ENCODE measurements at regions not wholly inside any gene's neighbourhood (a gene's known extent, or its start where the extent isn't known, plus 50 kb on each side); places are given as distances from the start of the nearest gene placed in this dataset.

DNA sequence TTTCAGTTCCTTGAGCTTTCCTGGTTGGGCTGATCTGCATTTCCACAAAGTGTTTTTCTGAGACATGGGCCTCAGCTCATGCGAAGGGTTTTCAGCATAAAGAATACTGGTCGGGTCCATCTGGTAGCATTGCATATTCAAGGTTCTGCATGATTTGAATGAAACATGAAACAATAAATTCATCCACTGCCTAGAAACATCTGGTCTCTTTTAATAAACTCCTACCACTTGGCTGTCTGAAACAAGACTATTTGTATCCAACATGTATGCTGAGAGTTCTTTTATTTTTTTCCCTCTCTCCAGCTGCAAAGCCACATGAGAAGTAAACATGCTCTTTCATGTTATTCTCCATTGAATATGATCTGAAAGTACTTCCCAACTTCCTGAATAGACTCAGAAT lies 314.9 kb upstream of the SOX11 start:
- intact Hi-C loops (cut with micrococcal nuclease), result no loop called here

GRCh38 chr2:5379811-5380210 lies 312.4 kb upstream of the SOX11 start:
- intact Hi-C loops (cut with micrococcal nuclease), result no loop called here

GRCh38 chr2:5385596-5385995 lies 306.6 kb upstream of the SOX11 start:
- intact Hi-C loops (cut with micrococcal nuclease), result no loop called here

GRCh38 chr2:5387406-5387805 lies 304.8 kb upstream of the SOX11 start:
- intact Hi-C loops (cut with micrococcal nuclease), result no loop called here

DNA sequence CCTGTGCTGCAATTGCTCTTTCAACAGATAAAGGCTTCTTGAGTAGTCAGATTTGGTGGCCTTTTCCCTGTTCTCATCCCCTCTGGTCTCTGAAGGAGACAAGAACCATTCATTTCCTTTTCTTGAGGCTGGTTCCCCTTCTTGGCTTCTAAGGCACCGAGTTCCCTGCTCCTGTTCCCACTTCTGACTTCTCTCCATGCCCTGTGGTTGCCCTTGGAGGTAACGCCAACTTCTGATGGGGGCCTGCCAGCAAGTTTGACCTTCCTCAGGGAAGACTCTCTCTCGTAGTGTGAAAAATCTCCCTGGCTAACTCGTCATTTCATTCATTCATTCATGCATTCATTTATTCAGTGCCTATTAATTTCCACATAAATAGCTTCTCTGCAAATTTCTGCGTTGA lies 302.4 kb upstream of the SOX11 start:
- intact Hi-C loops (cut with micrococcal nuclease), result no loop called here

GRCh38 chr2:5391362-5391761 lies 300.8 kb upstream of the SOX11 start:
- intact Hi-C loops (cut with micrococcal nuclease), result no loop called here

- intact Hi-C loops (cut with micrococcal nuclease), result no loop called here
Observed at GRCh38 chr2:5392658-5393057, 299.5 kb upstream of the SOX11 start.

DNA sequence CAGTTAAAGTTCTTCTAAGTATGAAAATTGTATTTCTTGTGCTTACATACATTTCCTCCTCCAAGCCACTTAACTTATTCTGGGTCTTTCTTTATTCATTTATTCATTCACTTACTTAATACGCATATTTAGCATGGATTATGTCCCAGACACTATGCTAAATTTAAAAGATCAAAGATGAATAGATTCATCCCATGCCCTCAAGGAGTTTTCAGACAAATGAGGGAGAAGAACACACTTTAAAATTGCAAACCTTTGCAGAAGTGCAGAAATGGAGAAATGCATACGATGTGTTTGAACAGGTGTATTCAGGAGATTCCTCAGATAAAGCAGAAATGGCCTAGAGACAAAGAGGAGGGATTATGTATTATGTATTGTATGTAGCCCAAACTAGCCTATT lies 298.7 kb upstream of the SOX11 start:
- intact Hi-C loops (cut with micrococcal nuclease), result no loop called here

DNA sequence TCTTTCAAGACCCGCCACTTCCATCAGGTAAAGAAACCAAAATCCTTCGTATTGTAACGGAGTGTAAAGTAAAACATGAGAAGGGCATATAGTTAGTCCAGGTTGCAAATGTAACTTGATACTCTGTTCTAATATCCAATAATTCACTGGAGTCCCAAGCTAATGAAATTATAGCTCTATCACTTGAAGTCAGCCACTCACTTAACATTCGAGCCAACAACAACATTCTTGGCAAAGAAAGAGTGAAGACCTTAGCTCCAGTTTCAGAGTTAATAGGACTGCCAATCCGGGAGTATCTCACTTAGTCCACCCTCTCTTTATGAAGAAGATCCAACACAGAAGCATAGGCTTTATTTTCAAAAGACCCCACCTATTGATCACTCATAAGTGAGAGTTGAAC lies 298.0 kb upstream of the SOX11 start:
- intact Hi-C loops (cut with micrococcal nuclease), result no loop called here

GRCh38 chr2:5401115-5401657 lies 291.0 kb upstream of the SOX11 start:
- intact Hi-C loops (cut with micrococcal nuclease), result no loop called here

- intact Hi-C loops (cut with micrococcal nuclease), result no loop called here
Observed at GRCh38 chr2:5403392-5403791, 288.8 kb upstream of the SOX11 start.

DNA sequence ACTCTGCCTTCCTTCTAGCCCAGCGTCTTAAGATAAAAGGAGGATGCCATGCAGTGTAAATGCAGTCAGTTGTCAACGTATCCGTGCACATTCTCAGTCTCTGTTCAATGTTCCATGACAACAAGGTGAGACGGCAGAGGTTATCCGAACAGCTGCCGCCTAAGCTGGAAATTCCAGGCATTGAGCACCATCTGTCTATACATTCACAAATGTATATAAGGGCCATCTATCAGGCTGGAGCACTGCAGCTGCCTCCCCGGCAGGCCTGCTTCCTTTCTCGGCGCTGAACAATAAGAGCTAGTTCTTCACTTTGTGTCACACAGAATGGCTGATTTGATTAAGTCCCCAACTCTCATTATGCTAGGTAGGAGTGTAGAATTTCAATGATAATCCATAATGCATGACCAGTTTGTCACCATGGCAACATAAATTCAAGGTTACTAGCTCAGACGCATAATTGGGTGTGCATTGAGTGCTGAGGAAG lies 282.2 kb upstream of the SOX11 start:
- intact Hi-C loops (cut with micrococcal nuclease), result no loop called here

DNA sequence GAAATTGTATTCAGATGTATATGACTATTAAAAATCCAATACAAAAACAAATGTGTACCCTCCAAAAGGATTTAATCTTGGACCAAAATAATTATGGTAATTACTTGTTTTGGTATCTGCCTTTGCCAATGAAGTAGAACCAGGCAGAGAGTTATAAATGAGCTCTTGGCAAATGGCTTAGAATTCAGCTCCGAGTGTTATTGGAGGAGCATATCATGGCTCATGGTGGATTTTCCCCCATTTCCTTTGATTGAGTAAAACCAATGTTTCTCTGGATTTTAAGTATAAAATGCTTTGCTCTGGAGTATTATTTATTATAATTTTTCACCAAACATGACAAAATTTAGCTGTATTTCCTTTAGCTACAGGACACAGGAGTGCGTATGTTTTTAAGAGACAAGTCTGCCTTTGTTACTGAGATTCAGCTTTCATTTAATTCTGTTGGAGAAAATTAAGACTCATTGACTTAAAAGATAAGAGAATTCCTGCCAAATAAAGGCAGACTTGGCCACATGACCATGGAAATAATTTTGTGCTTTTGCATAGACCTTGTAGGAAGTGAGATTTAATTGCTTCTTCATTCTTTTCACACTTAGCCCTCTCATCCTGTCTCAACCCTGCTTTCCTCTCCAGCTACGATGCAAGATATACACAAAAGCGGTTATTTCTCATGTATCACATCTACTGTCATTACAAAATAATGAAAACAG lies 281.0 kb upstream of the SOX11 start:
- intact Hi-C loops (cut with micrococcal nuclease), result no loop called here

DNA sequence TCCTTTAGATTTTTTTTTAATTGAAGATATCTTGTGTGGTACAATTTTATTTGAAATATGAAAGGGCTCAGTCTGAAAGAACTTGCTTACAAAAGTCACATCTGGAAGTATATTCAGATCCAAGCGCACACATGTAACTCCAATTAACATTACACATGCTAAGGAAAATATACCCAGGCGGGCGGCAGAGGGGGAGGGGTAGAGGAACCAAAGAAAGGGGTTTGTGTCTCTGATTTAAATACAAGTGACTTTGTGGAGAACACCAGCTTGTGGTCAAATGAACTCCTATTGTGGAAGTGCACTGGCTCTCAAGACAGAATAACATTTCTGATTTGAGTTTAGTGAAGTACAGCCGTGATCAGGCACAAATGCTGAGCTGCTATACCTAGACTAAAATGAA lies 280.2 kb upstream of the SOX11 start:
- intact Hi-C loops (cut with micrococcal nuclease), result no loop called here

DNA sequence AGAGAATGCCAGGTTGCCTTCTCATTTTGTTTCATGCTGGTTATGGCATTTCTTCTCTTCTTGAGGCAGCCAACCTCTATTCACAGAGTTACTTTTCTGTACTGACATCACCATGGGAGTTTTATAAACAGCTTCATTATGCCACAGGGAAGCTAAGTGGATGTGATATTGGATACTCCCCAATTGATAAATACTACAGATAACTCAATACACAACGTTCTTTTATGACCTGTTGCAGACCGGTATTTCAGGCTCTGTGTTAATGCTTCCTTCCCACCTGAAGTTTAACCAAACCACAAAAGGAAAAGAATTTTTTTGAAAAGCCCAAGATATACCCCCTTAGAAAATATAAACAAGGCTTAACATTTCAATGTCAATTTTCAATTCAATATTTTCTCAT lies 258.3 kb upstream of the SOX11 start:
- intact Hi-C loops (cut with micrococcal nuclease), result no loop called here

DNA sequence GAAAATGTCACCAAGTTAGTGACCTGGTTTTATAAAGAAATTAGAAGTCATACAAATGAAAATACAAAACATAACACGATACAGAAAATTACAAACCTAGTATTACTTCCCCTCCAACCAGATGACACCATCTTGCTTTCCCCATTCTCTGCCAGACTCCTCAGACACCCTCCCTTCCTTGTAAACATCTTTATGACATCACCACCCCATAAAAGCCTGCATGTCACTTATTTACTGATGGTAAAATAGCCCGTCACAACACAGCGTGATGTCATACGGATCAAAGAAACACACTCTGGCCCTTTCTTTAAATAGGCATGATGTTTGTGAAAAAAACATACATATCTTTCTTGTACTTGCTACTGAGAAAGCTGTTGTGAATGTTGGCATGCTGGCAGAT lies 254.8 kb upstream of the SOX11 start:
- intact Hi-C loops (cut with micrococcal nuclease), result no loop called here

- intact Hi-C loops (cut with micrococcal nuclease), result no loop called here
Observed at GRCh38 chr2:5440174-5440573, 252.0 kb upstream of the SOX11 start.

DNA sequence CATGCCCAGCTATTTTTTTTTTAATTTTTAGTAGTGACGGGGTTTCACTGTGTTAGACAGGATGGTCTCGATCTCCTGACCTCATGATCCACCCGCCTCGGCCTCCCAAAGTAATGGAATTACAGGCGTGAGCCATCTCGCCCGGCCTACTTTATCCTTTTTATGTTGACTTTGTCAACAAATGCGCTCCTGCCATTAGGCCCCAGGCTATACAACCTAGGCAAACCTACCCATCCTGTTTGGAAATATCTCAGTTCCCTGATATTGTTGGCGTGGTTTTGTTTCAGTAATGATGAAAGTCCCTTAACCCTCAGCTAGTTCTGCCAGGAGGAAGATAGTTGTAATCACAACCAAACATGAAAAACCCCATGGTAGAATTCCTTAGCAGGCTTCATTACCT lies 249.4 kb upstream of the SOX11 start:
- intact Hi-C loops (cut with micrococcal nuclease), result no loop called here

GRCh38 chr2:5444168-5444567 lies 248.0 kb upstream of the SOX11 start:
- intact Hi-C loops (cut with micrococcal nuclease), result no loop called here

GRCh38 chr2:5444854-5445253 lies 247.3 kb upstream of the SOX11 start:
- intact Hi-C loops (cut with micrococcal nuclease), result no loop called here

GRCh38 chr2:5449867-5450266 lies 242.3 kb upstream of the SOX11 start:
- intact Hi-C loops (cut with micrococcal nuclease), result no loop called here

- intact Hi-C loops (cut with micrococcal nuclease), result no loop called here
Observed at GRCh38 chr2:5453220-5454050, 238.7 kb upstream of the SOX11 start.

DNA sequence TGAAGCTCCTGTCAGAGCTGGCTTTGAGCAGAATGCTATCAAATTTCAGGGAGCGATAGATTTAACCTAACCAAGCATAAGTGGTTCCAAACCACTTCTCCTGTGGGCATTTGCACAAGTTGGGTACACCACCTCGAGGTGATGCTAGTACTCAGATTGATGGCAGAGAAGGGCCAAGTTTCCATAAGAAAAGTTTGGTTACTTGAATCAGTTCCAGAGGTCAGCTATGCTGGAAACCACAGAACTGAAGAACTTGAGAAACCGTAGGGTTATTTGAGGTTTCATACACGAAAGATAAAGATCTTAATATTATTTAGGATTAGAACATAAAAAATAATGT lies 238.2 kb upstream of the SOX11 start:
- intact Hi-C loops (cut with micrococcal nuclease), result no loop called here
